ENCODE measurements at regions not wholly inside any gene's neighbourhood (a gene's known extent, or its start where the extent isn't known, plus 50 kb on each side); places are given as distances from the start of the nearest gene placed in this dataset.

- TF ChIP-seq CTCF (IDR thresholded peaks at IDR 0.05): no peak
- no peak for TF ChIP-seq POLR2A (IDR thresholded peaks at IDR 0.05)
Observed at GRCh38 chr6:3959385-3959784, 110.2 kb downstream of the FAM50B start.
